ENCODE measurements at regions not wholly inside any gene's neighbourhood (a gene's known extent, or its start where the extent isn't known, plus 50 kb on each side); places are given as distances from the start of the nearest gene placed in this dataset.

DNA sequence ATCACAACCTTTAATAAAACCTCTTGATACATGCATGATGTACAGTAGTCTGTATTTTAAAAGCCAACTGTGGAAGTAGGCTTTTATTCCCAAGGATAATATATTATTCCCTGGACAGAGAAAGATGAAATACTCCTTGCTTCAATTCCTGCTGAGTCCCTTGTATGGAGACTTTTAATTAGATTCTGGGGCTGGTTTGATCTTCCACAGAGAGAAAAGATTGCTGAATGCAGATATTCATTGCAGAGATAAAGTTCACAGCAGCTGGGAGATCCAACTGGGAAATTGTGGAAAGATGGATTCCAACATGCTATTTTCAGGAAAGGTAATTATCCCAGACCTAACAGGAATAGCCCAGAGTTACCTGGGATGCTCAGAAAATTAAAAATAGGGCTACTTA, 607.0 kb upstream of the HS6ST1 start:
- no peak for DNase-seq (ENCODE audit: low read depth in 2 of 2, low spot score in 1 of 2)

DNA sequence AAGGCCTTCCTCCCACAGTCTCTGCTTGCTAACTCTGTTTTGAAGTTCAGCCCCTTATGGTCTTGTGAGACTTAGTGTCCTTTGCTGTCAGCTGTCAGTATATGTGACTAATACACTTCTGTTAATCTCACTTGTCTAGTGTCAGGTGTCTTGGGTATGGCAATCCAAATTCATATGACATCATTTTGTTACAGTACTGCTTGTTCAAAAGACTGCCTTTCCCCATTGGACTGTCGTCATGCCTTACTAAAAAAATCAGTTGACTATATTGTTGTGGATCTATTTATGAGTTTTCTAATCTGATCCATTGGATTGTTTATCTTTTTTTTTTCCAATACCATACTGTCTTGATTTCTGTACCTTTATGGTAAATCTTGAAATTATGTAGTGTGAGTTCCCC, 611.4 kb upstream of the HS6ST1 start:
- no peak for DNase-seq (ENCODE audit: low read depth in 2 of 2, low spot score in 1 of 2)

GRCh38 chr2:128940378-128940777, 621.7 kb upstream of the HS6ST1 start:
- DNase-seq (ENCODE audit: low read depth in 2 of 2, low spot score in 1 of 2), result no peak

DNA sequence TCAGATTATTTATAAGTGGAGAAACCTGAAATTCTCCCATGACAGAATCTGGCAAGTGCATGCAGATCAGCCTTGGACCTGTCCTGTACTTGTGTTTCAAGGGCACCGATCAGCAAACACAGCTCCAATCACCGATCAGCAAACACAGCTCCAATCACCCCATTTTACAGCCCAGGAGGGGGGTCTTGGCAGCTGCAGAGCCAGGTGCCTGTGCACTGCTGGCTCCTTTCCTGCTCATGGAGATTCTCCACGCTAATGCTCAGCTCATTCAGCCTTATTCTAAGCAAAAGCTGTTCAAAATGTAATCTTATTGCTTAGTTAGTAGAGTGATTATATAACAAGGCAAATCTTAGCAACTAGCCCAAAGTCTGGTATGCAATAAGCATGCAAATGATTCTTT, 623.1 kb upstream of the HS6ST1 start:
- no peak for DNase-seq (ENCODE audit: low read depth in 2 of 2, low spot score in 1 of 2)

DNA sequence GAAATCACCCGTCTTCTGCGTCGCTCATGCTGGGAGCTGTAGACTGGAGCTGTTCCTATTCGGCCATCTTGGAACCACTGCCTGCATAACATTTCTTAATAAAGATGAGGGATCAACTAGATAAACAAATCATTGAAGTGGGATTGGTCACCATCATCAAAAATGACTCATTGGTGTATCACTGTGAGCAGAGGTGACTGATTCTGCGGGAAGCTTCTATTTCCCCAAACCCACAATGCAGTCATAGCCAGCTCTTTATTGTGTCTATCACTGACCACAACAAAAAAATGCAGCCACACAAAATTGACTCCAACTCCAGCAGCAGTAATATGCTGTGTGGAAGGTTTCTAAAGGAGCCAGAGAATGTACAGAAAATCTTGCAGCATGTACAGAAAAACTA, 630.7 kb upstream of the HS6ST1 start:
- no peak for DNase-seq (ENCODE audit: low read depth in 2 of 2, low spot score in 1 of 2)

- DNase-seq (ENCODE audit: low read depth in 2 of 2, low spot score in 1 of 2), result no peak
Observed at GRCh38 chr2:128950758-128951157, 632.1 kb upstream of the HS6ST1 start.

DNA sequence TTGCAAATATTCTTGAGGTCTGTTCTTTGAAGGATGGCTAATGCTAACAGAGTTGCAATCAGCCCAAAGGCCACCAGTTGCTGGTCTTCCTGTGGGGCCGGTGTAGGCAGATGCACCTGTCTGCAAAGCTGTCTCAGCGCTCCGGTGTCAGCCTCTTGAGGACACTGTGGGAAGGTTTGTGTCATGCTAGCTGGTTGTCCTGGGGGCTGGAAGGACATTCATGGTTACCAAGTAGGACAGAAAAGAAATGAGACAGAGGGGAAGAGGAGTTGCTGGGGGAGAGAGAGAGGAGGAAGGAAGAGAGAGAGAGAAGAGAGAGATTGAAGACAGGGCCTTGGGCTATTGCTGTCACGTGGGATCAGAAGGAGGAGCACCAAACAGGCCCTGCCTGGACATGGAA, 639.6 kb upstream of the HS6ST1 start:
- no peak for DNase-seq (ENCODE audit: low read depth in 2 of 2, low spot score in 1 of 2)

DNA sequence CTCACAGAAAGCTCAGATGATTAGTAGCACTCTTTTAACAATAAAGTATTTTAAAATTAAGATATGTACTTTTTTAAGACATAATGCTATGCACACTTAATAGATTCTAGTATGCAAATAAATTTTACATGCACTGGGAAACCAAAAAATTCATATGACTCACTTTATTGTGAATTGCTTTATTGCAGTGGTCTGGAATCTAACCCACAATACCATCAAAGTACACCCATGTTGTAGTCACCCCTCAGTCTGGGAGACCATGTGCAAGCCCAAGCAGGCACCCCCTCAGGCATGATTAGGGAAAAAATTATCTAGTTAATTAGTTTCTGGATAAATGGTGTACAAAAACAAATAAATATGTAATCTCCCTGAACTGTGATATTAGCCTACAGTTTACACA, 649.0 kb upstream of the HS6ST1 start:
- no peak for DNase-seq (ENCODE audit: low read depth in 2 of 2, low spot score in 1 of 2)

DNA sequence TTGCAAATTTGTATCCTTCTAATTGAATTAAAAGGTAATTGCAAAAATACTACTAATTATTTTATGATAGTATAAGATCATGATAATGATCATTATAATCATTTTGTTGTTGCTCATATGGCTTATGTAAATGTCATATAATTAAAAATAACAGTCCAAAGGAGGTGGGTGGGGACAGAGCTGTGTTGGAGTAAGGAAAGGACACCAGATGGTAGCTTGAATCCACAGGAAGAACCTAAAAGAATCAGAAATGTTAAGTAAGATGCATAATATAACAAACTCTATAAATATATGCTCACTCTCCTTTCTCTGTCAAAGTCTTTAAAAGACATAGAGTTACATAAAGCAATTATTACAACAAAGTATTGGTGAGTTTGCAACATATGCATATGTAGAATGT, 650.7 kb upstream of the HS6ST1 start:
- no peak for DNase-seq (ENCODE audit: low read depth in 2 of 2, low spot score in 1 of 2)

GRCh38 chr2:128970332-128971116, 651.9 kb upstream of the HS6ST1 start:
- no peak for DNase-seq (ENCODE audit: low read depth in 2 of 2, low spot score in 1 of 2)

DNA sequence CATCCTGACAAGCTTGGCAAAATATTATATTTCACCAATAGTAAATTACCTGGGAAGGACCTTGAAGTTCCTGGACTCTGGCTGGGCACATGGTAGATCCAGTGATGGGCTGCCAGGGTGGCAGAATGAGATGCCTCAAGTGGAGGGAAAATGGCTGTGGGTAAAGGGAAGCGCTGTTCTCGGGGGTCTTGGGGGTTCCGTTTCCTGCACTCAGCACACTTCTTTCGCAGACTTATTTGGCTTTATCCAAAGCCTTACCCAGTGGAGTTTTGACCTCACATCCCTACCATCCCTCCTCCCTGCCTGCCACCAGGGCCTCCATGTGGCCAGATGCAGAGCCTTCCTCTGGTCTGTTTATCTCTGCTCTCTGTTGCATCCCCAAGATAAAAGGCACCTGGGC, 654.9 kb upstream of the HS6ST1 start:
- no peak for DNase-seq (ENCODE audit: low read depth in 2 of 2, low spot score in 1 of 2)

GRCh38 chr2:128978212-128978611, 659.5 kb upstream of the HS6ST1 start:
- no peak for DNase-seq (ENCODE audit: low read depth in 2 of 2, low spot score in 1 of 2)

DNA sequence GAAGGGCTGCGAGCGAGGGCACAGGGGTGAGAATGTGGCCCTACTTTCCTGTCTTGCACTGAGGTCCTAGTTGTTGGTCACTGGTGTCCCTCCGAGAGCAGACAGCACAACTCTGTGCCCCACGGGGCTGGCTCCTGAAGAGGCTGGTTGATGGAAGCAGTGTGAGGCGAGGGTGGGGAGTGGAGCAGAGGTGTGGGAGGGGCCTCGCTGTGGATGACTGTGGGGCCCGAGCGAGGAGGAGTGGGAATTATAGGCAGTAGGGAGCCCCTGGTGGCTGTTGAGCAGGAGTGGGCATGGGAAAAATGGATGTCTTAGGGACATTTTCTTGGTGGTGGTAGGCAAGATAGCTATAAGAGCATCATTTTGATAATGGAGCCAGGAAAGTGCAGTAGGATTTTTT, 660.5 kb upstream of the HS6ST1 start:
- no peak for DNase-seq (ENCODE audit: low read depth in 2 of 2, low spot score in 1 of 2)

DNA sequence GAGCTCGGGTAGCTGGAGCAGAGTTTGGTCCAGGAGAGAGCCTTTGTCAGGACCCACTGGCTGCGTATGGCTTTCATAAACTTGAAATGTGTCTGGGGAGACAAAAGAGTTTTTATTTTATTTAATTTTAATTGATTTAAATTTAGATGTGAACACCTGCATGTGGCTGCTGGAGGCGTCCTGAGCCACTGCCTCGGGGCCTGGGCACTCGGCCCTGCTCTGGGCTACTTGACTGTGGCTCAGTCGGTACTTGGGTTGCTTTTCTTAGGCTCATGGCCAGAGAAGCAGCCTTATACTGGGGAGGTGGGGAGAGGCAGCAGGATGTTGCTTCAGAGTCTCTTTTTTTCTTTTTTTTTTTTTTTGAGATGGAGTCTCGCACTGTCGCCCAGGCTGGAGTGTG, 661.8 kb upstream of the HS6ST1 start:
- DNase-seq (ENCODE audit: low read depth in 2 of 2, low spot score in 1 of 2), result no peak

DNA sequence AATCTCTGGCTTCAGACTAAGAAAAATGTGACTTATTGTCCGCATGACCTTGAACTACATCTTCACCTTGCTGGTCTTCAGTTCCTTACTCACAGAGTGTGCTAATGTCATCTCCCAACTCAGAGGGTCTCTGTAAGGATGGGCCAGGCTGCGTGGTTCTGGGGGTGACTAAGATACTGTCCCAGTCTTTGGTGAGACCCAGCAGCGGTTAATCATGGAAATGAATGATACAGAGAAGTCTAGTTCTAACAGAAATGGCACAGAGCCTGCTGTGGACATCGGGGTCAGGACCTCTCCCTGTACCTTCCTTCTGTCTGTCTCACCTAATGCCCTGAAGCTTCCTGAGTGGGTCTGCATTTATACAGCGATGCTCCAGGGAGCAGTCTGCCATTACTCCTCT, 662.7 kb upstream of the HS6ST1 start:
- DNase-seq (ENCODE audit: low read depth in 2 of 2, low spot score in 1 of 2), result no peak

- no peak for DNase-seq (ENCODE audit: low read depth in 2 of 2, low spot score in 1 of 2)
Observed at GRCh38 chr2:128982001-128982400, 663.3 kb upstream of the HS6ST1 start.

DNA sequence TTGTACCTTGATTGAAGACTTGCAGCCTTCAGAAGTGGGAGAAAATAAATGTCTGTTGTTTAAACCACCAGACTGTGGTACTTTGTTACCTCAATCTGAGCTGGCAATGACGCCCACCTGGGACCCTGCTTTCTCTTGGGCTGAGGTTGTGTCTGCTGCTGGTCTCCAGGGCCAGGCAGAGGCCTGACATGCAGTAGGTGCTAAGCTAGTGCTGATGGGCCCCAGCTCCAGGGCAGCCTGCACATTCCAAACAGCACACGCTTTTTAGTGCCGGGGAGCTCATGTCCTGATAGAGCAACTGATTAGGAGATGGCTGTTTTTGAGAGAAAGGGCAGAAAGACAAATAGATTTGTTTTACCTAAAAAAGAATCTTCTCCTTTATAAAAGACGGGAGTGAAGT, 664.0 kb upstream of the HS6ST1 start:
- no peak for DNase-seq (ENCODE audit: low read depth in 2 of 2, low spot score in 1 of 2)

- no peak for DNase-seq (ENCODE audit: low read depth in 2 of 2, low spot score in 1 of 2)
Observed at GRCh38 chr2:128983094-128983493, 664.4 kb upstream of the HS6ST1 start.

DNA sequence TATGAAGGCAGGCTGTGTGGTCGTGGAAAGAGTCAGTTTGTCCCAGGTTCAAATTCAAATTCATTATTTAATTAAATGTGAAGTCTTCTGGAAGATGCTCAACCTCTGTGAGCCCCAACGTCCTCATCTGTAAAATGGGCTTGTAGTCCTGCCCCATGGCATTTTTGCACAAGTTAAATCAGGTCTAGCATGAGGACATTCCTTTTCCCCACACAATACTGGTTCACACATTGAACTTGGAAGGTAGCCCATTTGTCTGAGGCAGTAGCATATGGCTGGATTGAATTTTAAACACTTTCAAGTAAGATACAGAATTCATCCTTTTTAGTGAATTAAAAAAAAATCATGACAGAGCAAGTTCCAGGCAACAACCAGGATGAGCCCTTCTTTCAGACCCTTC, 665.4 kb upstream of the HS6ST1 start:
- DNase-seq (ENCODE audit: low read depth in 2 of 2, low spot score in 1 of 2), result no peak

GRCh38 chr2:128984855-128985254, 666.2 kb upstream of the HS6ST1 start:
- DNase-seq (ENCODE audit: low read depth in 2 of 2, low spot score in 1 of 2), result no peak

- no peak for DNase-seq (ENCODE audit: low read depth in 2 of 2, low spot score in 1 of 2)
Observed at GRCh38 chr2:128986026-128986715, 667.5 kb upstream of the HS6ST1 start.

- no peak for DNase-seq (ENCODE audit: low read depth in 2 of 2, low spot score in 1 of 2)
Observed at GRCh38 chr2:128986867-128987268, 668.2 kb upstream of the HS6ST1 start.

DNA sequence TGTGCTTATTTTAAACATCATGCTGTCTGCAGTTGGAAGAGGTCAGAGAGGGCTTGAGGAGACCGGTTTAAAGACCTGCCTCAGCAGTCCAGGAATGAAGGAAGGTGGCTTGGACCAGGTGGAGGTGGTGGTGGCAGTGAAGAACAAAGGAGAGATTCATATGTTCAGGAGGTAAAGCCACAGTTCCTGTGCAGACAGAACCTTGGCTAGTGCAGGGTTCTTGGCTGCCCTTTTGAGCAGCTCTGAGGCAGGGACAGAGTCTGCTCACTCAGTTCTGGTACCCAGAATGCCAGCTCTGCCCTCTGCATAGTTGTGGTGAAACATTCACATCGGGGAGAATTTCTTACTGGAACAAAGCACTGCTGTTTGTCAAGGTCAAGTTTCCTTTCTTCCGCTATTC, 669.7 kb upstream of the HS6ST1 start:
- DNase-seq (ENCODE audit: low read depth in 2 of 2, low spot score in 1 of 2), result no peak
